Tibial artery (tissue), 4 donors: ENCODE measurements at regions not wholly inside any gene's neighbourhood (a gene's known extent, or its start where the extent isn't known, plus 50 kb on each side); places are given as distances from the start of the nearest gene placed in this dataset.

Experiments used
- DNase-seq, 2 donors: peaks; one replicate each; pipeline ENCODE4 v3.0.0-alpha.2; 2019
- H3K27ac ChIP-seq, 2 donors: fragments of 200-600 bp; sonication (generic) in 1 of 2; 1 replicate in 1 of 2; 2 replicates in 1 of 2; pipeline ENCODE4 v1.5.1; 2018 to 2019; ENCODE audit warnings: mild to moderate bottlenecking in 1 of 2
- H3K27me3 ChIP-seq, 2 donors: fragments of 200-600 bp; sonication (generic) in 1 of 2; one replicate each; pipeline versions ENCODE4 v1.5.1 to v1.6.0; 2016 to 2019
- H3K36me3 ChIP-seq, 3 donors: fragments of 200-600 bp; sonication (generic) in 2 of 3; one replicate each; pipeline ENCODE4 v1.5.1; 2016 to 2019; ENCODE audit warnings: mild to moderate bottlenecking in 2 of 3
- H3K4me1 ChIP-seq, 4 donors: fragments of 200-600 bp; sonication (generic) in 2 of 4; 1 replicate in 3 of 4; 2 replicates in 1 of 4; pipeline ENCODE4 v1.5.1; 2016 to 2019
- H3K4me3 ChIP-seq, 2 donors: fragments of 200-600 bp; sonication (generic) in 1 of 2; 1 replicate in 1 of 2; 2 replicates in 1 of 2; pipeline ENCODE4 v1.5.1; 2018 to 2019; ENCODE audit warnings: mild to moderate bottlenecking in 2 of 2
- H3K9me3 ChIP-seq, 3 donors: fragments of 200-600 bp; sonication (generic) in 1 of 3; one replicate each; pipeline ENCODE4 v1.5.1; 2016 to 2019
- intact Hi-C: fragments of 100-400 bp; cut with DNase I; formaldehyde crosslinking; loops from one replicate; pipeline ENCODE4 v1.15.0; 2023; ENCODE audit warnings: low total_unique reads
- TF ChIP-seq, protein P1 (sequence below), 2 experiments: fragments of 200-600 bp in 1 of 2; fragments of 450-650 bp in 1 of 2; IDR thresholded peaks; one replicate each; pipeline ENCODE4 v1.5.1; 2017 to 2019; ENCODE audit warnings: antibody characterized with exemption in 2 of 2, mild to moderate bottlenecking in 1 of 2, moderate library complexity in 1 of 2

DNA sequence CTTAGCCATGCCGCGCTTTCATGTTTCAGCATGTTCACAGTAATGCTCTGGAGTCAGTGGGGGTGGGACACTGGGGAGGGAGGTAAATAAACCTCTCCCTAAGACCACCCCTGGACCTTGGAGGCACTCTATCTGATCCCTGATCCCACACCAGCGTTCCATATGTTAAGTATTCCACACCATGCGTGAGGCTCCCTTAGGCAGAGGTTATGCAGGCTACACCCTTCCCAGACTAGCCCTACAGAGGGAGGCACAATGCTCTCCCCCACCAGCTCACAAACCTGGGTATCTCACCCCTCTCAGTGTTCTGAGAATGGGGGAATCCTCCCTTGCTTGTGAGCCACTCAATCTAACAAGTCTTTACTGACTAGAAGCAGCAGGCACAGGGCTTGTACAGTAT lies 1610.4 kb upstream of the ZEB2 start:
- intact Hi-C loops, result no loop called here
- no peak for DNase-seq
- H3K4me1 ChIP-seq, result no peaks in the 10 kb centered on the region
- no peaks in the 10 kb centered on the region for H3K36me3 ChIP-seq
- H3K27me3 ChIP-seq, result no peaks in the 10 kb centered on the region
- TF ChIP-seq, protein P1, sequence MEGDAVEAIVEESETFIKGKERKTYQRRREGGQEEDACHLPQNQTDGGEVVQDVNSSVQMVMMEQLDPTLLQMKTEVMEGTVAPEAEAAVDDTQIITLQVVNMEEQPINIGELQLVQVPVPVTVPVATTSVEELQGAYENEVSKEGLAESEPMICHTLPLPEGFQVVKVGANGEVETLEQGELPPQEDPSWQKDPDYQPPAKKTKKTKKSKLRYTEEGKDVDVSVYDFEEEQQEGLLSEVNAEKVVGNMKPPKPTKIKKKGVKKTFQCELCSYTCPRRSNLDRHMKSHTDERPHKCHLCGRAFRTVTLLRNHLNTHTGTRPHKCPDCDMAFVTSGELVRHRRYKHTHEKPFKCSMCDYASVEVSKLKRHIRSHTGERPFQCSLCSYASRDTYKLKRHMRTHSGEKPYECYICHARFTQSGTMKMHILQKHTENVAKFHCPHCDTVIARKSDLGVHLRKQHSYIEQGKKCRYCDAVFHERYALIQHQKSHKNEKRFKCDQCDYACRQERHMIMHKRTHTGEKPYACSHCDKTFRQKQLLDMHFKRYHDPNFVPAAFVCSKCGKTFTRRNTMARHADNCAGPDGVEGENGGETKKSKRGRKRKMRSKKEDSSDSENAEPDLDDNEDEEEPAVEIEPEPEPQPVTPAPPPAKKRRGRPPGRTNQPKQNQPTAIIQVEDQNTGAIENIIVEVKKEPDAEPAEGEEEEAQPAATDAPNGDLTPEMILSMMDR (IDR thresholded peaks at IDR 0.05), result no peak
- no peak overlapping the region for H3K4me3 ChIP-seq
- no peak overlapping the region for H3K27ac ChIP-seq
- H3K9me3 ChIP-seq, result no peaks in the 10 kb centered on the region

DNA sequence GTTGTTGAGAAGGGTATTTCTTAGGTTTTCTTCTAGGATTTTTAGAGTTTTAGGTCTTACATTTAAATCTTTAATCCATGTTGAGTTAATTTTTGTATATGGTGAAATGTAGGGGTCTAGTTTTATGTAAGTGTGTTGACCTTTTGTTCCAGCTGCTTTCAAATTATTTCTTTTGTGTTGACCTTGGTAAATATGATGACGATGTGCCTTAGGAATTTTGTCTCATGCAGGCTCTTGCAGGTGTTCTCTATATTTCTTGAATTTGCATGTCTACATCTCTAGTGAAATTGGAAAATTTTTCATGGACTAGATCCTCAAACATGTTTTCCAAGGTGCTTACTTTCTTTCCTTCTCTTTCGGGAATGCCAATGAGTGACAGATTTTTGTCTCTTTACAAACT lies 1609.3 kb upstream of the ZEB2 start:
- H3K9me3 ChIP-seq, result no peaks in the 10 kb centered on the region
- intact Hi-C loops, result no loop called here
- H3K4me1 ChIP-seq, result no peaks in the 10 kb centered on the region
- no peaks in the 10 kb centered on the region for H3K36me3 ChIP-seq
- no peak overlapping the region for H3K4me3 ChIP-seq
- no peaks in the 10 kb centered on the region for H3K27me3 ChIP-seq
- H3K27ac ChIP-seq, result no peak overlapping the region
- TF ChIP-seq, protein P1 (IDR thresholded peaks at IDR 0.05), result no peak
- DNase-seq, result no peak

DNA sequence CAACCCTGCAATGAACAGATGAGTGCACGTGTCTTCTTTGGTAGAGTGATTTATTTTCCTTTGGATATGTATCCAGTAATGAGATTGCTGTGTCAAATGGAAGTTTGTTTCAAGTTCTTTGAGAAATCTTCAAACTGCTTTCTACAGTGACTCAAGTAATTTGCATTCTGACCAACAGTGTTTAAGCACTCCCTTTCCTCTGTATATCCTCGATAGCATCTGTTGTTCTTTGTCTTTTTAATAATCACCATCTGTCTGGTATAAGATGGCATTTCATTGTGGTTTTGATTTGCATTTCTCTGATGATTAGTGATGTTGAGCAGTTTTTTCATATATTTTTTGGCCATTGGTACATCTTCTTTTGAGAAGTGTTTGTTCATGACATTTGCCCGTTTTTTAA lies 1608.3 kb upstream of the ZEB2 start:
- no peak overlapping the region for H3K27ac ChIP-seq
- H3K4me3 ChIP-seq, result no peak overlapping the region
- no peaks in the 10 kb centered on the region for H3K4me1 ChIP-seq
- TF ChIP-seq, protein P1 (IDR thresholded peaks at IDR 0.05), result no peak
- no peaks in the 10 kb centered on the region for H3K27me3 ChIP-seq
- H3K36me3 ChIP-seq, result no peaks in the 10 kb centered on the region
- DNase-seq, result no peak
- intact Hi-C loops, result no loop called here
- no peaks in the 10 kb centered on the region for H3K9me3 ChIP-seq

DNA sequence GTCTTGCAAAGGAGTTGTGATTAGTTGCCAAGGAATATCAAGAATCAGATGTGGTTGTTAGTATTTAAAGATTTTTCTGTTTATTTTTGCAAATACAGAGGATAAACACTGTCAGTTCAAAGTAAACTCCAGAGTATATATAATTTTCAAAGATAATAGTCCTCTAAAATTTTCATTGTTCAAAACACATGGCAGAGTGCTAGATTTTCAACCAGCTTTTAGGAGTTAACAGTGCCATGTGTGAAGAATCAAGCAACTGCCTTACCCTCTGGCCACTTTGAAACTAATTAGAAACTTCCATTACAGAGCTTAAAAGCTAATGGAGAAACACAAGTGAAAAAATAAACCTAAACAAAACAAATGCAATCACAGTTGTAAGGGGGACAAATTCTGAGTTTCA lies 1605.6 kb upstream of the ZEB2 start:
- no peaks in the 10 kb centered on the region for H3K9me3 ChIP-seq
- H3K4me1 ChIP-seq, result no peaks in the 10 kb centered on the region
- no peaks in the 10 kb centered on the region for H3K36me3 ChIP-seq
- no peaks in the 10 kb centered on the region for H3K27me3 ChIP-seq
- TF ChIP-seq, protein P1 (IDR thresholded peaks at IDR 0.05), result no peak
- H3K4me3 ChIP-seq, result no peak overlapping the region
- DNase-seq, result no peak
- intact Hi-C loops, result no loop called here
- H3K27ac ChIP-seq, result no peak overlapping the region

DNA sequence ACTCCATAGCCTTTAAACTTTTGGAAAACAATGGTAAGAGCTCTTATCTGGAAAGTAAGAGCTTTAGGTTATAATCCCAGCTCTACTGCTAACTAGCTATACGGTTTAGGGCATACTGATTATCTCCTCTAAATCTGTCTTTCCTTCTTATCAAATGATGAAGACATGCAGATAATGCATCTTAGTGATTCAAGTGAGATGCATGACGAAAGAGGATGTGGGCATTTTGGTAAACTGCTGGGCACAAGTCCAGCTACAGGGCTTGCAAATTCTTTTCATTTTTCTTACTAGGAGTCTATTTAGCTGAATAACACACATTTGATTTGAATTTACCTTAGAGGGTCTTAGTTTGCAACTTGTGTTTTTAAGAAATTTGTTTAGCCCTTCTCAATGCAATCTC lies 1604.8 kb upstream of the ZEB2 start:
- H3K27ac ChIP-seq, result no peak overlapping the region
- H3K4me3 ChIP-seq, result no peak overlapping the region
- no peaks in the 10 kb centered on the region for H3K4me1 ChIP-seq
- no peaks in the 10 kb centered on the region for H3K36me3 ChIP-seq
- TF ChIP-seq, protein P1 (IDR thresholded peaks at IDR 0.05), result no peak
- H3K9me3 ChIP-seq, result no peaks in the 10 kb centered on the region
- DNase-seq, result no peak
- H3K27me3 ChIP-seq, result no peaks in the 10 kb centered on the region
- intact Hi-C loops, result no loop called here

DNA sequence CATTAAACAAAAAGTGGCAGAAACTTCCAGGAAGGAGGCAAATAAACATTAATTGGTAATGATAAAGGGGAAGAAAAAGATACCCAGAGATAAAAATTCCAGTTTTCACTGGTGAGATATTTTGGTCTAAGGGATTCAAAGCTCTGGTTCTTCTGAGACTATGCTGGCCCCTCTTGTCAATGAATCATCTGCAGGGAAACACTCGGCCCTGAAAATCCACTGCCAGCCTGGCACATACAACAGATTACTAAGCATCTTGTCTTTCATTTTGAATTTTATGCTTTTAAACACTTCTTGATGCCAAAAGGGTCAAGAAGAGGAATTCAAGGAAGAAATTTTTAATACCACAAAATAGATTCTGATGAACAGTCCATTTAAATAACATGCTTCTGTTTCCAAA lies 1603.8 kb upstream of the ZEB2 start:
- no peak for DNase-seq
- TF ChIP-seq, protein P1 (IDR thresholded peaks at IDR 0.05), result no peak

More for the DNA sequence above, 1603.8 kb upstream of the ZEB2 start:
- Histone ChIP-seq H3K4me3 (no peak overlapping the region), H3K27me3 (no peaks in the 10 kb centered on the region), H3K4me1 (no peaks in the 10 kb centered on the region), H3K9me3 (no peaks in the 10 kb centered on the region), H3K36me3 (no peaks in the 10 kb centered on the region), H3K27ac (no peak overlapping the region)
- intact Hi-C loops, result no loop called here
